Neuron (in vitro differentiated cells): ENCODE measurements at regions not wholly inside any gene's neighbourhood (a gene's known extent, or its start where the extent isn't known, plus 50 kb on each side); places are given as distances from the start of the nearest gene placed in this dataset.

Experiments used
- H2AFZ ChIP-seq: one replicate; pipeline ENCODE4 v1.6.1; 2013; ENCODE audit warnings: low read depth, mild to moderate bottlenecking, inconsistent platforms, low read length, moderate library complexity
- H3K27me3 ChIP-seq: one replicate; pipeline ENCODE4 v1.6.1; 2013; ENCODE audit warnings: low read length; ENCODE audit not compliant: insufficient read depth
- H3K36me3 ChIP-seq: one replicate; pipeline ENCODE4 v1.6.1; 2013; ENCODE audit warnings: low read length; ENCODE audit not compliant: insufficient read depth
- H3K4me1 ChIP-seq: one replicate; pipeline ENCODE4 v1.6.1; 2013; ENCODE audit warnings: low read length; ENCODE audit not compliant: insufficient read depth
- H3K4me3 ChIP-seq: 2 replicates; pipeline ENCODE4 v1.5.1; 2013; ENCODE audit warnings: mild to moderate bottlenecking, low read length, moderate library complexity
- H3K9me3 ChIP-seq: one replicate; pipeline ENCODE4 v1.6.1; 2013; ENCODE audit warnings: low read length

DNA sequence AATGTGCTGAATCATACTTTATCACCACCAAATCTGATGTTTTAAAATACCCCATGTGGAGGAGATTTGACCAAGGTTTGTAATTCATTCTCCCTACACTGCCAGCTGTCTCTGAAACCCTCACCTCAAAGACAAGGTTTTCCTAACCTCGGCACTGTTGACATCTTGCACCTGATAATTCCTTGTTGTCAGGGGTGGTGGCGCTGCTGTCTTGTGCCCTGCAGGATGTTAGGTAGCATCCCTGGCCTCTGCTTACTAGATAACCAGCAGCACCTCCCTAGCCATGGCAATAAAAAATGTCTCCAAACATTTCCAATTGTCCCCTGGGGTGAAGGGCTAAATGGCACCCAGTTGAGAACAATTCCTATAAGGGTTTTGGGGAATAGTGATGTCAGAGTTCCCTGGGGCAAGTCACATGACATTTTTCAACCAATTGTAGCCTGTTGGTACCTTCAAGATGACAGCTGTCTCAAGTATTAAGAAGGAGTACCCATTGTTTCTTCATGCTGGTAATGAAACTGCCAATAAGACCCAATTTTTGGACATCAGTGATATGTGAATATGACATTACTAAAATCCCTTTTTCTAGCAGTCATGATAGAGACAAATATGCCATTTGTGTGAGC, 160.6 kb upstream of the PLCXD3 start:
- no peaks in the 10 kb centered on the region for H3K27me3 ChIP-seq
- no peak overlapping the region for H2AFZ ChIP-seq
- H3K4me1 ChIP-seq: no peaks in the 10 kb centered on the region
- H3K36me3 ChIP-seq: no peaks in the 10 kb centered on the region
- no peaks in the 10 kb centered on the region for H3K9me3 ChIP-seq
- H3K4me3 ChIP-seq: no peak overlapping the region

DNA sequence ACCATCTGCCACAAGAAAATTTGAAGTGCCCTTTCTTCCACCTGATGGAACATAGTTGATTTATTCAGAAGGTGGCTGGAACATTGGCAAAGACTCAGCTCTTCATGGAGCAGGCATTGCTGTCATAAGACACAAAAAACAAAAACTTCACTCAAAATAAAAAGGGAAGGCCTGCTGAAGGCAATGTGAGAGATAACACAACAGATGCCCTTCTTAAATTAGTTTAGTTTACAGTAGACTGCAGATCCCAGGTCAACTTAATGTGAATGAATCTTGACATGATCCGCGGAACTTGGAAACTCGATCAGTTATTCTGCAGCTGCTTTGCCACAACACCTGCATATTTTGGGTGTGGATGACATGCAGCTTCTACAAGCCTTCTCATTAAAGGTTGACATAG, 159.8 kb upstream of the PLCXD3 start:
- Histone ChIP-seq H2AFZ (no peak overlapping the region), H3K36me3 (no peaks in the 10 kb centered on the region), H3K27me3 (no peaks in the 10 kb centered on the region), H3K4me3 (no peak overlapping the region), H3K4me1 (no peaks in the 10 kb centered on the region), H3K9me3 (no peaks in the 10 kb centered on the region)

GRCh38 chr5:41661254-41661653, 150.9 kb upstream of the PLCXD3 start:
- Histone ChIP-seq H3K36me3 (no peaks in the 10 kb centered on the region), H3K4me1 (no peaks in the 10 kb centered on the region), H3K4me3 (no peak overlapping the region), H3K27me3 (no peaks in the 10 kb centered on the region), H2AFZ (no peak overlapping the region), H3K9me3 (no peaks in the 10 kb centered on the region)

- H3K9me3 ChIP-seq: no peaks in the 10 kb centered on the region
- H3K4me1 ChIP-seq: no peaks in the 10 kb centered on the region
- no peak overlapping the region for H2AFZ ChIP-seq
- no peaks in the 10 kb centered on the region for H3K36me3 ChIP-seq
- no peak overlapping the region for H3K4me3 ChIP-seq
- no peaks in the 10 kb centered on the region for H3K27me3 ChIP-seq
Measured at GRCh38 chr5:41656597-41656996, 146.2 kb upstream of the PLCXD3 start.

- Histone ChIP-seq H3K36me3 (no peaks in the 10 kb centered on the region), H3K4me3 (no peak overlapping the region), H3K27me3 (no peaks in the 10 kb centered on the region), H2AFZ (no peak overlapping the region), H3K9me3 (no peaks in the 10 kb centered on the region), H3K4me1 (no peaks in the 10 kb centered on the region)
Measured at GRCh38 chr5:41650131-41650530, 139.7 kb upstream of the PLCXD3 start.

- no peaks in the 10 kb centered on the region for H3K27me3 ChIP-seq
- no peaks in the 10 kb centered on the region for H3K9me3 ChIP-seq
- H3K4me3 ChIP-seq: no peak overlapping the region
- H2AFZ ChIP-seq: no peak overlapping the region
- H3K36me3 ChIP-seq: no peaks in the 10 kb centered on the region
- no peaks in the 10 kb centered on the region for H3K4me1 ChIP-seq
Measured at GRCh38 chr5:41649659-41650058, 139.3 kb upstream of the PLCXD3 start.

DNA sequence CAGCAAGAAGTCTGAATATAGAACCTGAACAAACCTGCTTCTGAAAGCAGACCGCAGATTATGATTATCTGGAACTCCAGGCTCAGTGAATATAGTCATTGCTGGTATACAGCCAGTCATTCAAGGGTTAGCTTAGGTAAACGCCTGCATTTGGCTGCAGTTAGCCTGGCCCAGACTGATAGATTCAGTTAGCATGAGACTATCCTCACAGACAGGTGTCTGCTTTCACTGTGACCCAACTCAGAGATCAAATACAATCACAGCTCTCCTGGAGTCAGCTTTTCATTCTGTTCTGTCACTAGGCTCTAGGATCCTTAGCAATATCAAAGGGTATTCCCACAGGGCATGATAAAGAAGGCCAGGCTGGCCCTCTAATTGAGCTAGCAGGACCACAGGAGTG, 138.6 kb upstream of the PLCXD3 start:
- Histone ChIP-seq H3K4me1 (no peaks in the 10 kb centered on the region), H2AFZ (no peak overlapping the region), H3K9me3 (no peaks in the 10 kb centered on the region), H3K4me3 (no peak overlapping the region), H3K36me3 (no peaks in the 10 kb centered on the region), H3K27me3 (no peaks in the 10 kb centered on the region)

- Histone ChIP-seq H3K9me3 (no peaks in the 10 kb centered on the region), H3K27me3 (no peaks in the 10 kb centered on the region), H2AFZ (no peak overlapping the region), H3K4me1 (no peaks in the 10 kb centered on the region), H3K4me3 (no peak overlapping the region), H3K36me3 (no peaks in the 10 kb centered on the region)
Measured at GRCh38 chr5:41641621-41642020, 131.2 kb upstream of the PLCXD3 start.

DNA sequence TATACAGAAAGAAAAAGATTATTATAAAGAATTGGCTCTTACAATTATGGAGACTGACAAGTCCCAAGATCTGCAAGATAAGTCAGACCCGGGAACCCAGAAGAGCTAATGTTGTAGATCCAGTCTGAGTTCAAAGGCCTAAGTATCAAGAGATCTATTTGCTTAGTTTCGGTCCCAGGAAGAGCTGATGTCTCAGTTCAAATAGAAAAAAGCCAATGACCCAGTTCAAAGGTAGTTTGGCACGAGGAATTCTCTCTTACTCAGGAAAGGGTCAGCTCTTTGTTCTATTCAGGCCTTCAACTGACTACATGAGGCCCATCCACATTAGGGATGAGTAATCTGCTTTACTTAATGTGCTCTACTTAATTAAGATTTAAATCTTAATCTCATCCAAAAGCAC, 128.3 kb upstream of the PLCXD3 start:
- H3K9me3 ChIP-seq: no peaks in the 10 kb centered on the region
- no peaks in the 10 kb centered on the region for H3K27me3 ChIP-seq
- H2AFZ ChIP-seq: no peak overlapping the region
- no peaks in the 10 kb centered on the region for H3K4me1 ChIP-seq
- no peaks in the 10 kb centered on the region for H3K36me3 ChIP-seq
- no peak overlapping the region for H3K4me3 ChIP-seq

DNA sequence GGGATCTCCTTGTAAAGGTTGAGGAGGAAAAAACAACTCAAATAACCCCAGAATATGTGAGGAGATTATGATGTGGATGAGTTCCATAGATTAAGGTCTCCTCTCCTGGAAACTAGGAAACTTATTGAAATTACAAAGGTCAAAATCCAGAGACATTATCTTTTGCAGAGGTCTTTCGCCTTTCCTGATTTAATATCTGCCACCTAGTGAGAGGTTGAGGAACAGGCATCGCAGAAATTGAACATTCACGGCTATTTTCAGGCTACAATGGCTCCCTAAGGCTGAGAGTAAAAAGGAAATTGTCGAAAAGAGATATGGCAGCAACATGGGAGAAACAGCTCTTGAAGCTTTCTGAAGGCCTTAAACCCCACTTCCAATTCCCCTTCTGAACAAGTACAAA, 127.5 kb upstream of the PLCXD3 start:
- H3K9me3 ChIP-seq: no peaks in the 10 kb centered on the region
- no peak overlapping the region for H3K4me3 ChIP-seq
- no peaks in the 10 kb centered on the region for H3K4me1 ChIP-seq
- no peaks in the 10 kb centered on the region for H3K36me3 ChIP-seq
- H2AFZ ChIP-seq: peak overlapping the region; percentile 23
- no peaks in the 10 kb centered on the region for H3K27me3 ChIP-seq

DNA sequence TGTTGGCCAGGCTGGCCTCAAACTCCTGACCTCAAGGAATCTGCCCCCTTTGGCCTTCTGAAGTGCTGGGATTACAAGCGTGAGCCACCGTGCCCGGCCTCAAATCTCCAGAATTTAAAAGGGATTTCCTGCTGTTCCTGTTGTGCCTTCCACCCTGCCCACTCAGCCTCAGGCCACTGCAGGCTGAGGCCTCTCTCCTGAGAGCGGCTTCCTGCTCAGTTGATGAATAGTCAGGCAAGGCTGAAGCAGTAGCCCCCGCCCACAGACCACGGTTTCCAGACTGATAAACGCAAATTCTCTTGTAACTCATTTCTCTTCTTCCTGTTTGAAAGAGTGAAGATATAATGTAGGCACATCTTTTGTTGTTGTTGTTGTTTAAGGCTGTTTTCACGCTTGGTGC, 127.0 kb upstream of the PLCXD3 start:
- Histone ChIP-seq H3K4me1 (no peaks in the 10 kb centered on the region), H2AFZ (peak overlapping the region; percentile 23), H3K27me3 (no peaks in the 10 kb centered on the region), H3K4me3 (no peak overlapping the region), H3K36me3 (no peaks in the 10 kb centered on the region), H3K9me3 (no peaks in the 10 kb centered on the region)

GRCh38 chr5:41636605-41637004, 126.2 kb upstream of the PLCXD3 start:
- no peaks in the 10 kb centered on the region for H3K9me3 ChIP-seq
- H3K27me3 ChIP-seq: no peaks in the 10 kb centered on the region
- H3K36me3 ChIP-seq: no peaks in the 10 kb centered on the region
- H2AFZ ChIP-seq: no peak overlapping the region
- H3K4me3 ChIP-seq: no peak overlapping the region
- no peaks in the 10 kb centered on the region for H3K4me1 ChIP-seq

- no peaks in the 10 kb centered on the region for H3K27me3 ChIP-seq
- no peaks in the 10 kb centered on the region for H3K36me3 ChIP-seq
- no peak overlapping the region for H2AFZ ChIP-seq
- H3K4me1 ChIP-seq: no peaks in the 10 kb centered on the region
- no peak overlapping the region for H3K4me3 ChIP-seq
- H3K9me3 ChIP-seq: no peaks in the 10 kb centered on the region
Measured at GRCh38 chr5:41629897-41630296, 119.5 kb upstream of the PLCXD3 start.

GRCh38 chr5:41625571-41625970, 115.2 kb upstream of the PLCXD3 start:
- Histone ChIP-seq H2AFZ (no peak overlapping the region), H3K9me3 (no peaks in the 10 kb centered on the region), H3K4me1 (no peaks in the 10 kb centered on the region), H3K27me3 (no peaks in the 10 kb centered on the region), H3K4me3 (no peak overlapping the region), H3K36me3 (no peaks in the 10 kb centered on the region)
